ENCODE measurements at regions not wholly inside any gene's neighbourhood (a gene's known extent, or its start where the extent isn't known, plus 50 kb on each side); places are given as distances from the start of the nearest gene placed in this dataset.
A peak's percentile ranks its signal among the peaks of the same experiment; 100 is the strongest.
"Not testable (repeated sequence)": the region's sequence is repeated elsewhere in the genome, so short reads cannot be mapped to it uniquely, and the experiment has no call there.

- no peak for DNase-seq (ENCODE audit: low spot score)
Measured at GRCh38 chr18:76610933-76611749, 116.1 kb upstream of the ZNF516 start.

DNA sequence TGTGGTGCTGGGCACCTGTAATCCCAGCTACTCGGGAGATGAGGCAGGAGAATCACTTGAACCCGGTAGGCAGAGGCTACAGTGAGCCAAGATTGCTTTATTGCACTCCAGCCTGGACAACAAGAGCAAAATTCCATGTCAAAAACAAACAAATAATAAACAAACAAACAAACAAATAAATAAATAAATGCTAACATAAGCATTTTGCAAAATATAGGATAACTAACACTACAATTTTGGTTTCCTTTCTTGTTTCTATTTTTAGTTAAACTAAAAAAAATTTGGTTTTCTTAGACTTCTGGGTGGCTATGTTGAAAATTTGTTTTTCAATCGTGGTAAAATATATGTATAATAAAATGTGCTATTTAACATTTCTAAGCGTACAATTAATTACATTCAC lies 115.0 kb upstream of the ZNF516 start:
- DNase-seq (ENCODE audit: low spot score): no peak

GRCh38 chr18:76605341-76605929 lies 110.4 kb upstream of the ZNF516 start:
- DNase-seq (ENCODE audit: low spot score): no peak

GRCh38 chr18:76604935-76605240 lies 109.8 kb upstream of the ZNF516 start:
- no peak for DNase-seq (ENCODE audit: low spot score)

GRCh38 chr18:76604108-76604934 lies 109.3 kb upstream of the ZNF516 start:
- no peak for DNase-seq (ENCODE audit: low spot score)

- no peak for DNase-seq (ENCODE audit: low spot score)
Measured at GRCh38 chr18:76602191-76602590, 107.1 kb upstream of the ZNF516 start.

GRCh38 chr18:76600076-76600475 lies 105.0 kb upstream of the ZNF516 start:
- DNase-seq (ENCODE audit: low spot score): not testable (repeated sequence)

DNA sequence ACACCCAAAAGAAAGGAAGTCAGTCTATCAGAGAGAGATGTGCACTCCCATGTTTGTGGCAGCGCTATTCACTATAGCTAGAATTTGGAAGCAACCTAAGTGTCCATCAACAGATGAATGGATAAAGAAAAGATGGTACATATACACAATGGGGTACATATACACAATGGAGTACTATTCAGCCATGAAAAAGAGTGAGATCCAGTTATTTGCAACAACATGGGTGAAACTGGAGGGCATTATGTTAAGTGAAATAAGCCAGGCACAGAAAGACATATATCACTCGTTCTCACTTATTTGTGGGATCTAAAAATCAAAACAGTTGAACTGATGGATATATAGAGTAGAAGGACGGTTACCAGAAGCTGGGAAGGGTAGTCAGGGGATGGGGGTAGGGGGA lies 99.9 kb upstream of the ZNF516 start:
- DNase-seq (ENCODE audit: low spot score): no peak

GRCh38 chr18:76593843-76594242 lies 98.8 kb upstream of the ZNF516 start:
- no peak for DNase-seq (ENCODE audit: low spot score)

GRCh38 chr18:76592981-76593381 lies 97.9 kb upstream of the ZNF516 start:
- peak; percentile 56 for DNase-seq (ENCODE audit: low spot score)

DNA sequence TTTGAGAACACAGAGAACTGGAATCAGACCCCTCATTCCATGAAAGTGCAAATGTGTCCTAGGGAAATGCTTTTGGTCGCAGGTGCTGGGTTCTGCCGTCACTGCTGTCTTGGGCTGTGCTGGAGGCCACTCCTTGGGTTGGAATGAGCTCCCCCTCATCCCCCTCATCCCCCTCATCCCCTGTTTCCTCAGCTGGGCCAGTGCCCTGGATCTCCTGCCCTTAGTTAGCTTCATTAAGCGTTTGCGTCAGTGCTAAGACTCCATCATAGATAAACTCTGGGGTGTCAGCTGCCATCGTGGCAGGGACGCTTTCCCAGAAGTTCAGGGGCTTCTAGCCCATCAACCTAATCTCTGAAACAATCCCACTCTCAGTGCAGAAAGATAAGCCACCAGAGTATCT lies 97.1 kb upstream of the ZNF516 start:
- DNase-seq (ENCODE audit: low spot score): no peak

DNA sequence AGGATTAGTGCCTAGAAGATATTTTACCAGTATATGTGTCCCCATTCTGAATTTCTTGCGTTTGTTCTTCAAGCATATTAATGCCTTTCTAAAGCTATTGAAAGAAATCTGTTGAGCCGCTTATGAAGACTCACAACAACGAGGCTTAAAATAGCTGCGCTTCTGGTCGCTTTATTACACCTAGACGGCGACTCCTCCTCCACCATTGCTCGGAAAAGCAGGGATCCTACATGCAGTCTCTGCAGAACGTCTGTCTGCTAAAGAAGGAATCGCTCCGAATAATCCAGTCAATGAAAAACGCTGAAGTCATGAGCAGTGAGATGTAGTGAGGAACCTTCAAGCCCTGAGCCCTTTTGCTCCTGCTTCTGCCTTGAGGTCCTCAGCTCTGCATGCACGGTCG lies 94.8 kb upstream of the ZNF516 start:
- no peak for DNase-seq (ENCODE audit: low spot score)

DNA sequence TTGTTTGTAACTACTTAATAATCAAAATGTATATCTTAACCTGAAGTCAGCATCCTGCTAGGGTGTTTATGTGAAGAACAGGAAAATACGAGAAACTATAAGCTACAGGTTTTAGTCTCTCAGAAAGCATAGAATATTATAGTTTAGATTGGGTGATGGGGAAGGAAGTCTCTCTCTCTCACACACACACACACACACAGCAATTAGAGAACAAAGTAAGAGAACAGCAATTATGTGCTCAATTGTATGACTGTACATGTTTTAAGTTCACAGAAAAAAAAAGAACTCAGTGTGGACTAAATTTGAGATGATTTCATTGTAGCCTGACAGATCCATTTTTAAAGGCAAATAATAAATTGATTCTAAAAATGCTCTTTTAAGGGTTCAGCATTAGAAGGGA lies 94.3 kb upstream of the ZNF516 start:
- DNase-seq (ENCODE audit: low spot score): no peak

DNA sequence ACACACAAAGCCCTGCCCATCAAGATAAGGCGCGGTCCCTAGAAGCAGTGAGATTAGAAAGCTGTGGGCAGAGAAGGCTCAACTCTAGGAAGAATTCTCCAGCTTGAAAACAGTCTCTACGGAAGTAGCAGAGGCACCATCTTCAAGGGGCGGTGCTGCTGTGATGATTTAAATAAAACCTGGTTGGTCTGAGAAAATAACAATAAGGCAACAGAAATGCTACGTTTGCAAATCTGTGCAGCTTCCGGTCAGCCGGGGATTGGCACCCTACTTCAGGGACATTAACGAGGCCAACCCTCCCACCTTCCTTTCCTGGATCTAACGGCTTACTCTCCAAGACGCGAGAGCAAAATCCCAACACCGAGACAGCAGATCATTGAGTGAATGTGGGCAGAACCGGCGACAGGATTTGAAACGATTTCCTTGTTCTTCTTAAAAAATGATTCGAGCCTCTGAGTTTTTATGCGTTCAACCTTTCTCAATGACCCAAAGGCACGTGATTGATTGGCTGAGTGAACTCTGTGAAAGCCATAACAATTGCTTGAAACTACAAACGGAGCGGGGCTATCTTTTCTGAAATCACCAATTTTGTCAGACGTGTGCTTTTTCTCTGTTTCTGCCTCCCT lies 93.7 kb upstream of the ZNF516 start:
- DNase-seq (ENCODE audit: low spot score): no peak

DNA sequence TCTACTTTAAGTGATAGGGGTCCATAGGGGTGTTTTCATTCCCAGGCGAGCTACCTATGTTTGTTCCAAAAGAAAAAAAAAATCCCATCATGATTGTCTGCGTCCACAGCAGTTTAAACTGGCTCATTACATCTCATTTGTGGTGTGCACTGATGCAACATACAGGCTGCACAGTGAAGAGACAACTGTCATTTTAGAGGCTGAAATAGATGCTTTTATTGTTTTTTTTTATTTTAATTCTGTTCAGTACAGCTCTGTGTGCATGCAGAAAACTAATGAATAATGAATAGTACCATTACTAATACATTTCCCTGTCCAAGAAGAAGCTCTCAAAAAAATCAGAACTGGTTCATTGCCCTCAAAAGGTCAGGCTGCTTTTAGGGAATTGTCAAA lies 92.8 kb upstream of the ZNF516 start:
- no peak for DNase-seq (ENCODE audit: low spot score)

- no peak for DNase-seq (ENCODE audit: low spot score)
Measured at GRCh38 chr18:76587147-76587878, 92.3 kb upstream of the ZNF516 start.

DNA sequence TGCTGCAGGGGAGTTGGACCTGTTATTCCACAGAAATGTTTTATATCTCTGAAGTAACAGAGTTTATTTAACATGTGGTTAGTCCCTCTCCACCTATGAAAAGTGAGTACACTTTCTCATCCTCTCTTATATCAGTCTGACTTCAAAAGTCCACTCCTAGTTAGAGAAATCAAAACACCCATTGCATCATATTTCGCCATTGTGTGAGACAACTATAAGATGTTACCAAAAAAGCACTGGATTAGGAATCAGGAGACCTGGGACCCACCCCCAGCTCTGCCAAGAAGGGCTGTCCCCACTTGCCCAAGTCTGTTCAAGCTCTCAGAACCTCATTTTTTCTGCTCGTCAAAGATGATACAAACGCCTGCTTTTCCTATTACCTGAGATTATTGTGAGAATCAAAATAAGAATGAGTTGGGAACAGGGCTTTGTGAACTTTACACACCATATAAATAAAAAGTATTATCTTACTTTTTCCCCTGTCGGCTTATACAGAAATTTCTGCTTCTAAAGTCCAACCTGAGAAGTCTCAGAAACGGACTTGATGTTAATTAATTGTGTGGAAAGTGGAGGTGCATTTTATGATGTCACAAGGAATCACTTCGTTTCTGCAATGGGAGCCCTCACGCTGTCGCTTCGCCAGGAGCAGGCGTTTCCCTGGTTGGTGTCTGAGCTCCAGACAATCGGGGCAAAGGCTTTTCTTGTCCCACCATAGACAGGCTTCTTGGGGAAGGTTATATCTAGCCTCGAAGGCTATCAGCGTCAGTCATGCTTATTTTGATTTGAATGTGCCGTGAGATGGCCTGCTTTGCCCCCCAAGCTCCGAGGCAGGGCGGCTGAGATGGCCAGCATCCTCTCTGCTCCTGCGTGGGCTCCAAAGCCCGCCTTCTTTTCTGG lies 89.6 kb upstream of the ZNF516 start:
- DNase-seq (ENCODE audit: low spot score): peak; percentile 61

GRCh38 chr18:76581261-76581660 lies 86.2 kb upstream of the ZNF516 start:
- no peak for DNase-seq (ENCODE audit: low spot score)

DNA sequence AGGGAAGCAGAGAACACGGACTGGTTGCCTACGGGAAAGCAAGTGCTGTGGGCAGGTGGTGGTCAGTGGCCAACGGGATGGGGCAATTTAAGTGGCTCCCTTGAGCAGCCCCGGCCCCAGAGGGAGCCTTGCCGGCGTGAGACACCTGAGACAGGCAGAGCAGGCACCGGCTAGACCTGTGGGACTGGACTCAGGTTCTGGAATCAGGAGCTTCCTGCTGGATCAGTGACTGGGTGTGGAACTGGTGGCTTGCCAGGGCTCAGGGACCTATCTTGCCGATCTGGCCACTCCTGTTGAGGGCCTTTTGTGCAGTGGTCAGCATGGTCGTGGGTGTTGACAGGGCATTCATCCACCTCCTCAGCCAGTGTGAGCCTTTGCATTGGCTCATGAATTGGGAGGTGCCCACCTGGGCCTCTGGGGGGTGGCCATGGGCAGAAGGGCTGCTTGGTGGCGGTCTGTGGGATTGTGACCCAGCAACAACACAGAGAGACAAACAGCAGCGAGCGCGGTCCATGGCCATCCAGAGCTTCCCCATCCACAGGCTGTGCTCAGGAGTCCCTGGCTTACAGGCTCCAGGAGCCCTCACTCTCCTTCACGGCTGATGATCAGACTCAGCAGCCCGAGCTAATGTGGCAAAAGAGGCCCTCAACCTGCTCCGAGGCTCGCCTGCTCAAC lies 85.4 kb upstream of the ZNF516 start:
- no peak for DNase-seq (ENCODE audit: low spot score)

DNA sequence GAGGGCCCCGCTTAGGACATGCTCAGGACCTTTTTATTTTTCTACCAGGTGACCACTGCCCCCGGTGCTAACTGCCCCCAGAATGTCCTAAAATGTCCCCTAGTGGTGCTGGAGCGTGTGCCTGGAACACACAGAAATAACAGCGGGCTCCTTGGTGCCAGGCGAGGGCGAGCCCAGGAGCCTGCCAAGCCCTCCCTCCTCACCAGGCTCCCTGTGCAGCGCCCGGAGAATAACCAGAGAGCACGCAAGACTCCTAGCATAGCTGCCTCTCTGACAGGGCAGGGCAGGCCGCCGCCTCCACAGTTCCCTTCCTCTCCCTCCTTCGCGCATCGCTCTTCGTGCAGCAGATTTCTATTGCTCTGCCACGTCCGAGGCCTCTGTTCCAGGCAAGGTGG lies 84.3 kb upstream of the ZNF516 start:
- DNase-seq (ENCODE audit: low spot score): no peak

All from SK-N-DZ (cell line).